Activated CD4-positive, alpha-beta T cell treated with anti-CD3 and anti-CD28 coated beads, Interleukin-2, amount 10 ng/mL, durations not matched to agents 7 days and 5 days (primary cell): ENCODE measurements at regions not wholly inside any gene's neighbourhood (a gene's known extent, or its start where the extent isn't known, plus 50 kb on each side); places are given as distances from the start of the nearest gene placed in this dataset.
"Not testable (repeated sequence)": the region's sequence is repeated elsewhere in the genome, so short reads cannot be mapped to it uniquely, and the experiment has no call there.

ENCODE experiments used
- CTCF ChIA-PET: fragments of 350-600 bp; sonication (Branson Sonifier 250); formaldehyde crosslinking; loops from one replicate; lab custom pipeline; 2021; ENCODE audit warnings: antibody characterized with exemption; lab: Charles Lee
- POLR2A ChIA-PET: fragments of 350-600 bp; sonication (Branson Sonifier 250); formaldehyde crosslinking; loops from one replicate; lab custom pipeline; 2021; ENCODE audit warnings: antibody characterized with exemption; lab: Charles Lee
- DNase-seq: peaks from one replicate; pipeline ENCODE4 v3.0.0-alpha.2; 2020
- H3K27ac Mint-ChIP-seq: one replicate; pipeline ENCODE4 v1.8.0; 2021; ENCODE audit warnings: mild to moderate bottlenecking, moderate library complexity, mixed read lengths
- H3K27me3 Mint-ChIP-seq: one replicate; pipeline ENCODE4 v1.8.0; 2021; ENCODE audit warnings: mixed read lengths
- H3K36me3 Mint-ChIP-seq: one replicate; pipeline ENCODE4 v1.8.0; 2021; ENCODE audit warnings: low read depth, mixed read lengths
- H3K4me1 Mint-ChIP-seq: one replicate; pipeline ENCODE4 v1.8.0; 2021; ENCODE audit warnings: mixed read lengths
- H3K4me3 Mint-ChIP-seq: one replicate; pipeline ENCODE4 v1.8.0; 2021; ENCODE audit warnings: mild to moderate bottlenecking, moderate library complexity, mixed read lengths
- H3K9me3 Mint-ChIP-seq: one replicate; pipeline ENCODE4 v1.8.0; 2021; ENCODE audit warnings: mixed read lengths

DNA sequence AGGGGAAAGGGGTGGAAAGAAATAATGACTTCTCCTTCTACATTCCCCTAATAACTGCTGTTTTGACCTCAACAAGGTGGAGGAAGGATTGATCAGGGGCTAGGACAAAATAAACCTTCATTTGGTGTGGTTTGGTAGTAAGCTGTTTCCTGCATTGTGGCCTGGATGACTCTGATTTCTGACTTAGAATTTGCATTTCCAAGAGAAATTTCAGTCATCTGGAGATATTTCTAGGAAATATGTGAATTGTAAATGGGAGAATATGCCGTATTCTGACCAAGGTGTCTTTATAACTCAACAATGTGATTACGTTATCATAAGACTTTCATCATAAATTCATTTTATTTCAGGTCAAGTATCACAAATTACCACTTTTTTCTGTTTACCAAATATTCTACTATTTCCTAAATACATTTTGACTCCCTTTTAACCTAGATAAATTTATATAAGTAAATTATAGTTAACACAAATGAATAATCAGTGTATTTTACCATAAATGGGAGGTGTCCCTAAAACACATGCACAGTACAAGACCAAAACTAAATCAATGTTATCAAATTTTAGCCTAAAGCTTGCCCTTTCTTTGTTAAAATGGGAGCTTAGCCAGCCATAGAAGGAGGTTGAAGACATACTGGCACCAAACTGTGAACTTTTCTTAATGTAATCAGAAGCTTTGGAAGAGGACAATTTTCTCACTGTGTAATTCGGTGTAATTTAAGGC lies 828.8 kb downstream of the TMTC2 start:
- Mint-ChIP-seq H3K4me3 (no peak overlapping the region), H3K9me3 (no peaks in the 10 kb centered on the region), H3K36me3 (no peaks in the 10 kb centered on the region), H3K27ac (no peak overlapping the region), H3K27me3 (no peaks in the 10 kb centered on the region), H3K4me1 (no peaks in the 10 kb centered on the region)
- ChIA-PET POLR2A (no interaction called here), CTCF (no interaction called here)
- DNase-seq: no peak

DNA sequence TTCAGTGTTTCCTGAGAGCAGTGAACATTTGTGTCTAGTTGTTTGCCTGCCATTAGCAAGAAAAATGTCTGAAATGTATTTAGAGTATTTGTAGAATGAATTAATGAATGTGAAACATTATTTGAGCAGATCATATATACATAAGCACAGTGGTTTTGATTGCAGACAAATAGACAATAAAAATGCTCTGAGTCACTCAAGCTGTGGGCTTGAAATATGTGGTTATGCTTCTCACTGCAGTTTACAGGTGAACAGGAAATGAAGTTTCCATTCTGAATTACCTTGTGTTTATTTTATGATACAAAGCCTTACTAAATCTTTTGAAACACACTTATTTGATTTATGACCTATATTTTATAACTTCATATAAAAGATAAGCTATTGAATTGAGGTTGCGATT lies 827.7 kb downstream of the TMTC2 start:
- Mint-ChIP-seq H3K27ac (no peak overlapping the region), H3K36me3 (no peaks in the 10 kb centered on the region), H3K9me3 (no peaks in the 10 kb centered on the region), H3K4me1 (no peaks in the 10 kb centered on the region), H3K27me3 (no peaks in the 10 kb centered on the region), H3K4me3 (no peak overlapping the region)
- DNase-seq: no peak
- POLR2A ChIA-PET: no interaction called here
- CTCF ChIA-PET: no interaction called here

DNA sequence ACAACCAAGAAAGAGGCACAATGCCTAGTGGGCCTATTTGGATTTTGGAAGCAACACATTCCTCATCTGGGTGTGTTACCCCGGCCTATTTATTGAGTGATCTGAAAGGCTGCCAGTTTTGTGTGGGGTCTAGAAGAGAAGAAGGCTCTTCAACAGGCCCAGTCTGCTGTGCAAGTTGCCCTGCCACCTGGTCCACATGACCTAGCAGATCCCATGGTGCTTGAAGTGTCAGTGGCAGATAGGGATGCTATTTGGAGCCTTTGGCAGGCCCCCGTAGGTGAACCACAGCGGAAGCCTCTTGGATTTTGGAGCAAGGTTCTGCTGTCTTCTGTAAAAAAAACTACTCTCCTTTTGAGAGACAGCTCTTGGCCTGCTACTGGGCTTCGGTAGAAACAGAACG lies 820.1 kb downstream of the TMTC2 start:
- Mint-ChIP-seq H3K27me3 (no peaks in the 10 kb centered on the region), H3K27ac (no peak overlapping the region), H3K4me1 (no peaks in the 10 kb centered on the region), H3K9me3 (peaks cover under 1% of the 10 kb centered on the region), H3K4me3 (no peak overlapping the region), H3K36me3 (no peaks in the 10 kb centered on the region)
- DNase-seq: no peak
- POLR2A ChIA-PET: no interaction called here
- CTCF ChIA-PET: no interaction called here

DNA sequence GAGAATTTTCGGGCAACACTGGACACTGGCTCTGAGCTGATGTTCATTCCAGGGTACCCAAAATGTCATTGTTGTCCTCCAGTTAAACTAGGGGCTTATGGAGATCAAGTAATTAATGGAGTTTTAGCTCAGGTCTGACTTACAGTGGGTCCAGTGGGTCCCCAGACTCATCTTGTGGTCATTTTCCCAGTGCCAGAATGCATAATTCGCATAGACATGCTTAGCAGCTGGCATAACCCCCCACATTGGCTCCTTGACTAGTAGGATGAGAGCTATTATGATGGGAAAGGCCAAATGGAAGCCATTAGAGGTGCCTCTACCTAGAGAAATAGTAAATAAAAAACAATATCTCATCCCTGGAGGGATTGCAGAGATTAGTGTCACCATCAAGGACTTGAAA lies 818.9 kb downstream of the TMTC2 start:
- POLR2A ChIA-PET: no interaction called here
- H3K27me3 Mint-ChIP-seq: no peaks in the 10 kb centered on the region

DNA sequence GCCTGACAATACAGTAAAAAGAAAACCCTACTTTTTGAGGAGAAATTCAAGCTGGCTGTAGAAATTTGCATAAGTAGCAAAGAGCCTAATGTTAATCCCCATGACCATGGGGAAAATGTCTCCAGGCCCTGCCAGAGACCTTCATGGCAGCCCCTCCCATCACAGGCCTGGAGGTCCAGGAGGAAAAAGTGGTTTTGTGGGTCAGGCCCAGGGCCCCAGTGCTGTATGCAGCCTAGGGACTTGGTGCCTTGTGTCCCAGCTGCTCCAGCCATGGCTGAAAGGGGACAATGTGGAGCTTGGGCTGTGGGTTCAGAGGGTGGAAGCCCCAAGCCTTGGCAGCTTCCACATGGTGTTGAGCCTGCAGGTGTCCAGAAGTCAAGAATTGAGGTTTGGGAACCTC lies 813.2 kb downstream of the TMTC2 start:
- H3K27ac Mint-ChIP-seq, H3K27me3 Mint-ChIP-seq, POLR2A ChIA-PET, H3K4me3 Mint-ChIP-seq, H3K9me3 Mint-ChIP-seq, H3K4me1 Mint-ChIP-seq, CTCF ChIA-PET, DNase-seq, H3K36me3 Mint-ChIP-seq: not testable (repeated sequence)

More for the DNA sequence above, 818.9 kb downstream of the TMTC2 start:
- CTCF ChIA-PET: no interaction called here
- H3K36me3 Mint-ChIP-seq: no peaks in the 10 kb centered on the region
- no peak overlapping the region for H3K27ac Mint-ChIP-seq
- H3K4me1 Mint-ChIP-seq: no peaks in the 10 kb centered on the region
- no peak for DNase-seq
- H3K4me3 Mint-ChIP-seq: no peak overlapping the region
- H3K9me3 Mint-ChIP-seq: peaks cover 5% of the 10 kb centered on the region

DNA sequence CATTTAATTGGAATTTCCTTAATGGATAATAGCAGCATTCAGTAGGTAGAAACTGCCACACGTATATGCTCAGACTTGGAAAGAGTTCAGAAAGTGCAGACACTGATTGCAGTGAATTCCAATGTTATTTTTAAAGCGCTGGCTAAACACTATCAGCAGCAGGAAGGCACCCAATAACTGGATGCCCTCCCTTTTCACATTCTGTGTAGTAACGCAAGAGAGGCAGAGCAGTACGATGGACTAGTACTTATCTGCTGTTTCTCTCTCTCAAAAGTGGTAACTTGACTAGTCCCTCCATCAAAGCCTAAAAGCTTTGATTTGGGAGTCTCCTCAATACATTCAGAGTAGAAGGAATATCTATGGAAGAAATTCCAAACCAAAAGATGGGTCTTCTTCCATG lies 791.0 kb downstream of the TMTC2 start:
- Mint-ChIP-seq H3K4me1 (no peaks in the 10 kb centered on the region), H3K4me3 (no peak overlapping the region), H3K9me3 (peaks cover 2% of the 10 kb centered on the region), H3K27me3 (no peaks in the 10 kb centered on the region), H3K36me3 (no peaks in the 10 kb centered on the region), H3K27ac (no peak overlapping the region)
- ChIA-PET POLR2A (no interaction called here), CTCF (no interaction called here)
- DNase-seq: no peak

DNA sequence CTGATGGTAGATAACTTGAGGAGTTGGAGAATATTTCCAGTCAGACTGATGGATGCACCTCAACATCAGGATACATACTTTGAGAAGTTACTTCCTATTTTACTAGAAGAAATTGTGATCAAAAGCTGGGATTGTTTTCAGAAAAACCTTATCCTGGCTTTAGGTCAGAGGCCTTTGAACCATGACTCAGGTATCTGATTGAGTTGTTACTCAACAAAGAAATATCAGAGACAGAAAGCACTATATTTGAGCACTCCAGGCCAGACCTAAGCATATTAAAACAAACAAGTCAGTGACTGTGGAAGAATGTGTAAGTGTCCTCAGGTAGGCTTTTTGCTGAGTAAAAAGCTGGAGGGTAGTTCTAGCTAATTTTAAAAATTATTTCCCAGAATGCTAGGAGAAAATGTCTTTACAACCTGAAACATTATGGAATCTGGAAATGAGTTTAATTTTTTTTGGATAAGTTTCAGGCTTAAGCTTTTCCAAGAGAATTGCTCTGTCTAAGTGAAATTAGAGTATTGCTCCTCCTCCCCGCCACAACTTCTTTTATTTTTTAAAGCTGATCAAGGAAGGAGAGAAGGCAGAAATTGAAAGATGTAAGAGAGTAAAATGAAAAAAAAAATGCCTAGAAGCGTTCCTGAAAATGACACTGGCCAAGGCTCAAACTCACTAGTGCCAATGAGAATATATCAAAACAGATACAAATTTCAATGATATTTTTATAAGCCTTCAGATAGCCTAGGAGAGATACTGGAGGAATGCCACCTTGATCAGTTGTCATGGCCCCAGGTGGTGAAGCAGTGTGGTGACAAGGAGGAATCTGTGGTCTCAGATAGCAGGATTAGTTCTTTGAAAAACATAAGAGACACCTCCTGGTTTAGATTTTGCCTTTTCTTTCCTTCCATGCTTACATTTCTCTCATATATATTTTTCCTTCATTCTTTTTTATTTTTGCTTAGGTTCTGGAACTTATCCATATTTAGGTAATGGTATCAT lies 790.3 kb downstream of the TMTC2 start:
- CTCF ChIA-PET: no interaction called here
- Mint-ChIP-seq H3K36me3 (no peaks in the 10 kb centered on the region), H3K4me3 (no peak overlapping the region), H3K9me3 (peaks cover 2% of the 10 kb centered on the region), H3K4me1 (no peaks in the 10 kb centered on the region), H3K27ac (no peak overlapping the region), H3K27me3 (no peaks in the 10 kb centered on the region)
- DNase-seq: no peak
- POLR2A ChIA-PET: no interaction called here

DNA sequence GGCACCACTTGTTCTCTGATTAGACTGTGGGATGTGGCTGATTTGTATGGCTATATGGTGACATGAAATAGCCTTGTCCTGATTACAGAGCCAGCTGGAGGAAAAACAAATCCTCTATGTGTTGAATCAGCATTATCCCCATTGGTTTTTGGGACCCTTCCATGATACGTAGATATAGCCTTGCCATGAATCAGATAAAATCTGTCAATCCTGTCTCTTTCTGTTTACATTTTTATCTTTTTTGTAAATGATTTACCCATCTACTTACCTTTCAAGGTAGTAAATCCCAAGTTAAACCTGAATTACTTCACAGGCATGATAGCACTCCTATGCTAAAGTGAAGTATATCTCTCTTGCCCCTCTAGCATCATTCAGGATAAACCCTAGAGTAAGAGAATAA lies 789.3 kb downstream of the TMTC2 start:
- Mint-ChIP-seq H3K9me3 (no peaks in the 10 kb centered on the region), H3K27ac (no peak overlapping the region), H3K27me3 (no peaks in the 10 kb centered on the region), H3K36me3 (no peaks in the 10 kb centered on the region), H3K4me3 (no peak overlapping the region), H3K4me1 (no peaks in the 10 kb centered on the region)
- ChIA-PET POLR2A (no interaction called here), CTCF (no interaction called here)
- DNase-seq: no peak

DNA sequence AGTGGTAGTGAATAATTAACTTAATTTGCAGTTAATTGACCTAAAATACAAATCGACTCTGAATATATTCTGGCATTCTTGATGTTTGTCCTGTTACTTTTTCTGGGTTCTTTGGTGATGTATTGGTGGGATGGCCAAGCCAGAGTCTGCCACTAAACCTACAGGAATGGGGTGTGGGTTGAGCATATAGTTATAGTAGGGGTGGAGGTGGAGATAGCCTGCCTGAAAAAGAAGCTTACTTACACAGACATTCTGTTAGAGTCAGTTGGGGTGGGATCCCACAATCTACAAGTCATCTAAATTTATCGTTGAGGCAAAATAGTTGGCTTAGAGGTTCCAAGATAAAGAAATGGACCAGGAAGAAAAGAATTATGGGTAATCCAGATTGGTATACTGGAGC lies 787.7 kb downstream of the TMTC2 start:
- ChIA-PET CTCF (interaction anchor here (0.9 kb wide), 1 partner anchor 680 kb away, joined by 3 read pairs; no protein-coding TSS in a partner anchor), POLR2A (no interaction called here)
- no peak overlapping the region for H3K27ac Mint-ChIP-seq
- H3K4me1 Mint-ChIP-seq: no peaks in the 10 kb centered on the region
- H3K9me3 Mint-ChIP-seq: no peaks in the 10 kb centered on the region
- H3K27me3 Mint-ChIP-seq: no peaks in the 10 kb centered on the region
- no peaks in the 10 kb centered on the region for H3K36me3 Mint-ChIP-seq
- no peak for DNase-seq
- H3K4me3 Mint-ChIP-seq: no peak overlapping the region

DNA sequence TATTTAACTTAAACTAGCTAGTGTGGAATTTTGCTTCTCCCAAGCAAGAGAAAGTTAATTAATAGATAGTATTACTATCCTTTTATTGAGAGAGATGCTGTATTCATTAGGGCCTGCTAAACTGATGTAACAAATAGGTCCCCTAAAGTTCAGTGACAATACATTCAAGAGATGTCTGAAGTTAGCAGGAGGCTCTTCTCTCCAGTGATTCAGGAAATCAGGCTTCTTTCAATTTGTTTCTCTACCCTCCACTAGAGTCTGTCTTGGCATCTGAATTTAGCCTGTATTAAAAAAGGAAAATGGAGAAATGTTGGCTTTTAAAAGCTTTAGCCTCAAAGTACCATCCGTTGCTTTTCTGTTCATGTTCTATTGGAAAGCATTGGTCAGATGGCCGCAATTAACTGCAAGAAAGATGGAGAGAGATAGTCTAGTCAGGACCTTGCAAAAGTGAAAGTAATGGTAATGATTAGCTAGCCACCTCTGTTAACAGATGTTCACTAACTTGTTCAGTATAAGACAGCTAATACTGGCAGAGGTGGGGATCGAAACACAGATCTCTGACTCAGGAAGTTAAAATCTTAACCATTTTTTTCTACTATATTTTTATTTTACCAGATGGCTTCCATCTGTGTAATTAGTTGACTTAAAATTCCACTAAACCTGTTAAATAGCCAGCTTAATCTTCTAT lies 786.8 kb downstream of the TMTC2 start:
- CTCF ChIA-PET: interaction anchor here (0.9 kb wide), 1 partner anchor 679 kb away, joined by 3 read pairs; no protein-coding TSS in a partner anchor

DNA sequence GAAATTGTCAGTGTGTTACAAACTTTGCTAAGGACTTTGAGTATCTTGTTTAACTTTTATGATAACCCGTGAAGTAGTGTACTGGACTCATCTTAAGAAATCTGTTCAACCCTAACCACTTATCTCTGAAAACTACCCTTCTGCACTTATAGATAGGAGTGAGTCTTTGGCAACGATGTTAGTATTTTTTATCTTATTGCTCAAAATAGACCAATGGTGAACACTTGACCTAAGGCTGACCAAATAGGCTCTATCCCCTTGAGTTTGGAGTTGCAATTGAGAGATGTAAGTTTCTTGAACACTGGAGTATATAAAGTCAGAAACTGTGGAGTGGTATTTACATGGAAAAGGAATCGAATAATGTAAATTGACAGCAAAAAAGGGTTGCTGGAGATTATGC lies 786.1 kb downstream of the TMTC2 start:
- DNase-seq: no peak
- H3K27ac Mint-ChIP-seq: no peak overlapping the region
- H3K27me3 Mint-ChIP-seq: no peaks in the 10 kb centered on the region
- H3K9me3 Mint-ChIP-seq: no peaks in the 10 kb centered on the region
- H3K4me1 Mint-ChIP-seq: no peaks in the 10 kb centered on the region
- CTCF ChIA-PET: no interaction called here
- no peaks in the 10 kb centered on the region for H3K36me3 Mint-ChIP-seq
- POLR2A ChIA-PET: no interaction called here
- no peak overlapping the region for H3K4me3 Mint-ChIP-seq

More for the DNA sequence above, 786.8 kb downstream of the TMTC2 start:
- Mint-ChIP-seq H3K36me3 (no peaks in the 10 kb centered on the region), H3K27ac (no peak overlapping the region), H3K4me1 (no peaks in the 10 kb centered on the region), H3K4me3 (no peak overlapping the region), H3K9me3 (no peaks in the 10 kb centered on the region), H3K27me3 (no peaks in the 10 kb centered on the region)
- DNase-seq: no peak
- POLR2A ChIA-PET: no interaction called here

DNA sequence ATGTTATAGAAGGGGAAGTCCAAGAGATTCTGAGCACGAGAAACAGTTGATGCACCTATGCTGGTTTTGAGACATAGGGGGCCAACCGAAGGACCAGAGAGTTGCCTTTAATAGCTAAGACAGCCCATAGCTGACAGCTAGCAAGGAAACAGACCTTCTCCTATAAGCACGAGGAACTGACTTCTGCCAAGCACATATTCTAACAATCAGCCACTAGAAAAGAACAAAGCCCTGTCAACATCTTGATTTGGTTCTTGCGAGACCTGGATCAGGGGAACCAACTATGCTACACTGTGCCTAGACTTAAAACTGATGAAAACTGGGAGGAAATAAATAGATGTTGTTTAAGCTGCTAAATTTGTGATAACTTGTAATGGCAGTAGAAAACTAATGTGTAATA lies 785.6 kb downstream of the TMTC2 start:
- no peaks in the 10 kb centered on the region for H3K27me3 Mint-ChIP-seq
- H3K36me3 Mint-ChIP-seq: no peaks in the 10 kb centered on the region
- no peak overlapping the region for H3K4me3 Mint-ChIP-seq
- ChIA-PET CTCF (no interaction called here), POLR2A (no interaction called here)
- no peaks in the 10 kb centered on the region for H3K4me1 Mint-ChIP-seq
- H3K9me3 Mint-ChIP-seq: no peaks in the 10 kb centered on the region
- no peak overlapping the region for H3K27ac Mint-ChIP-seq
- DNase-seq: no peak

DNA sequence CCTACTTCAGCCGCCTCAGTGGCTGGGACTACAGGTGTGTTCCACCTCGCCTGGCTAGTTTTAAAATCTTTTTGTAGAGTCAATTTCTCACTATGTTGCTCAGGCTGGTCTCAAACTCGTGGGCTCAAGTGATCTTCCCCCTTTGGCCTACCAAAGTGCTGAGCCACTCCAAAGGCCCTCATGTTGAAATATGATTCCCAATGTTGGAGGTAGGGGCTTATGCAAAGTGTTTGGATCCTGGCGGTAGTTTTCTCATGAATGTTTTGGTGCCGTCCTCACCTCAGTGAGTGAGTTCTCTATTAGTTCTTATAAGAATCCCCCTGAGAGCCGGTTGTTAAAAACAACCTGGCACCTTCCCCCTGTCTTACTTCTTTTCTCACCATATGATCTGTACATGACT lies 784.6 kb downstream of the TMTC2 start:
- H3K4me1 Mint-ChIP-seq: no peaks in the 10 kb centered on the region
- DNase-seq: no peak
- no peak overlapping the region for H3K4me3 Mint-ChIP-seq
- ChIA-PET CTCF (no interaction called here), POLR2A (no interaction called here)
- H3K36me3 Mint-ChIP-seq: no peaks in the 10 kb centered on the region
- no peaks in the 10 kb centered on the region for H3K27me3 Mint-ChIP-seq
- H3K9me3 Mint-ChIP-seq: no peaks in the 10 kb centered on the region
- no peak overlapping the region for H3K27ac Mint-ChIP-seq
